Tongue (tissue), 1 donor: ENCODE measurements at regions not wholly inside any gene's neighbourhood (a gene's known extent, or its start where the extent isn't known, plus 50 kb on each side); places are given as distances from the start of the nearest gene placed in this dataset.

Experiments
- DNase-seq: peaks from one replicate; pipeline ENCODE4 v3.0.0-alpha.2; 2015

- DNase-seq, result no peak
Measured at GRCh38 chr11:91230647-91231046, 994.0 kb upstream of the FAT3 start.

GRCh38 chr11:91222830-91223229 is 1000.0 kb upstream of the CHORDC1 start:
- DNase-seq, result no peak

- no peak for DNase-seq
Measured at GRCh38 chr11:91220476-91221202, 997.8 kb upstream of the CHORDC1 start.

GRCh38 chr11:91219535-91219934 is 996.7 kb upstream of the CHORDC1 start:
- peak; percentile 44 for DNase-seq

- DNase-seq, result no peak
Measured at GRCh38 chr11:91209751-91210150, 986.9 kb upstream of the CHORDC1 start.

GRCh38 chr11:91209306-91209705 is 986.5 kb upstream of the CHORDC1 start:
- no peak for DNase-seq

GRCh38 chr11:91199866-91200265 is 977.0 kb upstream of the CHORDC1 start:
- DNase-seq, result no peak

DNA sequence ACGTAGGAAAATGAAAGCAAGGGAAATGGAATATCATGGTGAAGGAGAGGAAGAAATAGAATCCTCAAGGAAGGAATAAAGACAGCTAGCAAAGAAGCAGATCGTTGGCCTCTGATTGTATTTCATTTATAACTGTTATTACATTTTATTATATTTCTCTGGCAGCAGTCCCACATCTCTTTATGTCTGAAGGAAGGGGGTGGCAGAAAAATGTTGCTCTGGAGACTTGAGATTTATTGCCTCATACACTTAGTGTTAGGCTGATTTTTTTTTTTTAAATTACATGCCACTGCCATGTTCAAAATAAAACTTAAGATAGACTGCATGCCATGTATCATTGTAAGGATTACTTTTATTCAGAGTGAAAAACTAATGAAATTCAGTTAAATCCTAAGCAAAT is 971.7 kb upstream of the CHORDC1 start:
- DNase-seq, result no peak

GRCh38 chr11:91188484-91188883 is 965.6 kb upstream of the CHORDC1 start:
- no peak for DNase-seq

DNA sequence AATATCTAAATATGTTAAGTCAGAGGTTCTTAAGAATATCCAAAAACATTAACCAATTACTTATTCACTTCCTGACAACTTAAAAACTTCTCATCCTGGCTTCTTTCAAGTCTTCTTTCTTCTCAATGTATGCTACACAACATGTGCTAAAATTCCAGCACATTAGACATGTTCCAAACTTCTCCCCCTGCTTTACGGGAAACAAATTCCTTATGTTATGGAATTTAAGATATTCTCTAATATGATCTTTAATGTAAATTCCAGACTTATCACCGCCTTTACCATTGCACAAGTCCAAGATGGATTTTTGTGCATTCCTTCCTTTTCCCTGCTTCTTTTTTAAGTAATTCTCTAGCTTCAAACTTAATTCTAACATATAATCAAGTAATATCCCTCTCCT is 964.5 kb upstream of the CHORDC1 start:
- DNase-seq, result no peak

- no peak for DNase-seq
Measured at GRCh38 chr11:91178366-91178765, 955.5 kb upstream of the CHORDC1 start.

- no peak for DNase-seq
Measured at GRCh38 chr11:91174734-91175133, 951.9 kb upstream of the CHORDC1 start.

DNA sequence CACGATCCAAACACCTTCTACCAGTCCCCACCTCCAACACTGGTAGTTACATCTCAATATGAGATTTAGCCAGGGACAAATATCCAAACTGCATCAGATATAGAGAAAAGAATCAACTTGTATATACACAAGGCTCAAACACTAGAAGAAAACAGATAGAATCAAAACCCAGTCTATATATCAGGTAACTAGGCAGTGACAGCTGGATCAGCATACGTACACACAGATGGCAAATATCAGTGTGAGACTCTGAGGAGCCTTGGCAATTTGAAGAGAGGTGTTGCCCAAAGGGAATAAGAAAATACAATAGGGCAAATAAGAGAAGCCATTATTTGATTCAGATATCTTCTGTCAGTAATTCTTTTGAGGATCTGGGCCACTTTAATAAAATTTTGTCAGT is 951.3 kb upstream of the CHORDC1 start:
- DNase-seq, result no peak

DNA sequence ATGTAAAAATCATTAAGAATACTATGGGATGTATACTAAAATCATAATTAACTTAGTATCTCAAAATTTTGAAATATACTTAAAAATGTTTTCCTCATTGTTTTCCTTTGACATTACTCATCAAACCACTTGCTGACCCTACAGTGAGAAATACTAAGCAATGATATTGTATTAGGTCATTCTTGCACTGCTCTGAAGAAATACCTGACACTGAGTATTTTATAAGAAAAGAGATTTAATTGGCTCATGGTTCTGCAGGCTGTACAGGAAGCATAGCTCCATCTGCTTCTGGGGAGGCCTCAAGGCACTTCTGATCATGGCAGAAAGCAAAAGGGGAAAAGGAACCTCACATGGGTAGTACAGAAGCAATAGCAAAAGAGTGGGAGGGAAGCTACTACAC is 950.9 kb upstream of the CHORDC1 start:
- DNase-seq, result no peak

- no peak for DNase-seq
Measured at GRCh38 chr11:91170711-91171110, 947.9 kb upstream of the CHORDC1 start.

GRCh38 chr11:91164452-91164822 is 941.6 kb upstream of the CHORDC1 start:
- peak; percentile 9 for DNase-seq

DNA sequence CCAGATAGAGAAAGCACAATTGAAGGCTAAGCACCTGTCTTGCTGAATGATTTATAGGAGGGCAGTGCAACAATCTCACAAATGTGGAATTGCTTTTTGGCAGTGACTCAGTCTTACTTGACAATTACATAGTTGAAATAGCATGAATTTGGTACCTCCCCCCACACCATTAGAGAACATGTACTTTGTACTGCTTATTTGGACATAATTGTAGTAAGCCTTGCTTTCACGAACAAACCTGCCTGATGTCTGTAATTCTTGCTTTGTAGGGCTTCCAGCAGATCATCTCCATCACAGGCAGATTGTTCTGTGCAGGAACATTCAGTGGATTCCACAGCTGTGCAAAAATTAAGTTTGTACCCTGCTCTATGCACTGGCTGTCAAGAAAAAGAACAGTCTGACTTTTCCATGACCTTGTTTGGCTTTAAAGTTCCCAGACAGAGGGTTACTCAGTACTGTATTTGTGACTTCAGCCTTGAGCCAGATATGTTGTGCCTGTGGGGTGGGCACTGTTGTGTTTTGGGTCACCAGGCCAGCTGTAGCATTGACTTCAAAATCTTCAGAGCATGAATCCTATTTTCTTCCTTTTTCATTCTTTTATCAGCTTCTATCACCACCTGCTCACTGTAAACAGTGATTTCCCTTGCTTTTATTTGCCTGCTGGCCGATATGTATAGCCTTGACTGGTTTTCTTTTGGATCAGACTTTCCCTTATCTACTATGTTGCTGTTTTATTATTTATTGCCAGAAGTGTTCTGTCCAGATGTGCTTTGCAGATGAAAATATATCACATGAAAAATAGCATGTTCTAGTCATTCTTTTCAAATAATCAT is 941.0 kb upstream of the CHORDC1 start:
- peak; percentile 68 for DNase-seq

- no peak for DNase-seq
Measured at GRCh38 chr11:91160661-91161060, 937.8 kb upstream of the CHORDC1 start.

DNA sequence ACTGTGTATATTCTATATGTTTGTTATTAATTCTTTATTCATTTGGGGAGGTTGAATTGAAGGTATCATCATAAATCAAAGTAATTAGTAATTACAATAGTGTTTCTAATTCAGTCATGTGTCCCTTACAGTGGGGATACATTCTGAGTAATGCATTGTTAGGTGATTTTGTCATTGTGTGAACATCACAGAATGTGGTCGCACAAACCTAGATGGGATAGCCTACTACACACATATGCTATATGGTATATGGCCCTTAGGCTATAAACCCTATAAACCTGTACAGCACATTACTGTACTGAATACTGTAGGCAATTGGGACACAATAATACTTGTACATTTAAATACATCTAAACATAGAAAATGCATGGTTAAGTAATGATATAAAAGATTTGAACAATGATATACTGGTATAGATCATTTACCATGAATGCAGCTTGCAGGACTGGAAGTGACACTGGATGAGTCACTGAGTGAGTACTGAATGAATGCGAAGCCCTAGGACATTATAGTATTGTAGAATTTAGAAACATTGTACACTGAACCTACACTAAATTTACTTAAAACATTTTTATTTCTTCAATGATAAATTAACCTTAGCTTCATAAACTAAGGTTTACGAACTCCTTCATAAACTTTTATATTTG is 936.2 kb upstream of the CHORDC1 start:
- no peak for DNase-seq

- no peak for DNase-seq
Measured at GRCh38 chr11:91158297-91158696, 935.4 kb upstream of the CHORDC1 start.

GRCh38 chr11:91156041-91156440 is 933.2 kb upstream of the CHORDC1 start:
- no peak for DNase-seq

DNA sequence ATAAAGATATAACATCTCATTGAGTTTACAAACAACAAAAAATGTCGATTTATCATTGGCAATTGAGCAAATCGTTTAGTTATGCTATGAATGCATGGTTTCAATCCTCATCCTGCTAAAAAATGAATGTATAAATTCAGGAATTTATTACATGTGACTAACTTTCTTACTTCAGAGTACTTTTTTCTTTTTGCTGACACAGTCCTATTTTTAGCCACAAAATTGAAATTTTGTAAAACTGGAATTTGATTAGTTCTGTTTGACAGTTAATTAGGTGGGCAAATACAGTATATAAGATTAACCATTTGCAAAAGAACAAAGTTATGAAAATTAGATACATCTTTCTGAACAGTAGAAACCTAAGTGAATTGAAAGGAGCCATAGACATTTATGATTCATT is 925.0 kb upstream of the CHORDC1 start:
- no peak for DNase-seq

GRCh38 chr11:91141655-91142054 is 918.8 kb upstream of the CHORDC1 start:
- no peak for DNase-seq
